A549 (cell line): ENCODE measurements at regions not wholly inside any gene's neighbourhood (a gene's known extent, or its start where the extent isn't known, plus 50 kb on each side); places are given as distances from the start of the nearest gene placed in this dataset.

Experiments used
- BHLHE40 ChIP-seq: IDR thresholded peaks from 2 replicates; pipeline ENCODE4 v1.6.1; 2012; ENCODE audit warnings: low read depth, low read length, inconsistent platforms
- EHMT2 ChIP-seq: fragments of 200-600 bp; sonication (generic); IDR thresholded peaks from 2 replicates; pipeline ENCODE4 v1.6.1; 2016; ENCODE audit warnings: antibody characterized with exemption, low read depth, mild to moderate bottlenecking, moderate library complexity
- MAFK ChIP-seq: fragments of 450-650 bp; IDR thresholded peaks from 2 replicates; pipeline ENCODE4 v1.6.1; 2014; ENCODE audit not compliant: partially characterized antibody
- POLR2A ChIP-seq: IDR thresholded peaks from 2 replicates; pipeline ENCODE4 v1.6.1; 2012; ENCODE audit warnings: mild to moderate bottlenecking, low read length
- TF ChIP-seq, protein P1 (sequence below): fragments of 200-600 bp; sonication (generic); IDR thresholded peaks from 2 replicates; pipeline ENCODE4 v1.6.1; 2016; ENCODE audit warnings: antibody characterized with exemption, mild to moderate bottlenecking, moderate library complexity
- TF ChIP-seq, protein P2 (sequence below): IDR thresholded peaks from 2 replicates; pipeline ENCODE4 v1.6.1; 2012
- TF ChIP-seq, protein P3 (sequence below): fragments of >200 bp; sonication (Bioruptor Twin); formaldehyde crosslinking; IDR thresholded peaks from 3 replicates; pipeline ENCODE4 v1.5.1; 2016

DNA sequence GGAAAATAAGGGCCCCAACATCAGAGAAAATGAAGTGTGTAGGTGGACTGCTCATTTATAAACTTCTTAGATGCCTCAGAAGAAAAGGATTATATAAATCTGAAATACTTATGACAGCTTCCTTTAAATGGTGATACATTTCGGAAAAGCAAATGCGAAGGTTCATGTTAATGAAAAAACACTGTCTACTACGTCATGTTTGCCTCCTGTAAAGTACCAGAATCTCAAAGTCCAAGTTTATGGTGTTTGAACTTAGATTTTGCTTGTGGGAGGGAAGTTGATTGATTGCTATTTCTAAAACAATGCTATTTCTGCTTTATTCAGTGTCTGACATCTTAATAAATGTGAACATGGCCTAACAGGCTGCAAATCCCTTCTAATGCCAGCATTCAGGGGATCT is 514.6 kb downstream of the ZNF608 start:
- TF ChIP-seq BHLHE40 (no peak), MAFK (no peak), POLR2A (no peak), EHMT2 (no peak)
- TF ChIP-seq, protein P1, sequence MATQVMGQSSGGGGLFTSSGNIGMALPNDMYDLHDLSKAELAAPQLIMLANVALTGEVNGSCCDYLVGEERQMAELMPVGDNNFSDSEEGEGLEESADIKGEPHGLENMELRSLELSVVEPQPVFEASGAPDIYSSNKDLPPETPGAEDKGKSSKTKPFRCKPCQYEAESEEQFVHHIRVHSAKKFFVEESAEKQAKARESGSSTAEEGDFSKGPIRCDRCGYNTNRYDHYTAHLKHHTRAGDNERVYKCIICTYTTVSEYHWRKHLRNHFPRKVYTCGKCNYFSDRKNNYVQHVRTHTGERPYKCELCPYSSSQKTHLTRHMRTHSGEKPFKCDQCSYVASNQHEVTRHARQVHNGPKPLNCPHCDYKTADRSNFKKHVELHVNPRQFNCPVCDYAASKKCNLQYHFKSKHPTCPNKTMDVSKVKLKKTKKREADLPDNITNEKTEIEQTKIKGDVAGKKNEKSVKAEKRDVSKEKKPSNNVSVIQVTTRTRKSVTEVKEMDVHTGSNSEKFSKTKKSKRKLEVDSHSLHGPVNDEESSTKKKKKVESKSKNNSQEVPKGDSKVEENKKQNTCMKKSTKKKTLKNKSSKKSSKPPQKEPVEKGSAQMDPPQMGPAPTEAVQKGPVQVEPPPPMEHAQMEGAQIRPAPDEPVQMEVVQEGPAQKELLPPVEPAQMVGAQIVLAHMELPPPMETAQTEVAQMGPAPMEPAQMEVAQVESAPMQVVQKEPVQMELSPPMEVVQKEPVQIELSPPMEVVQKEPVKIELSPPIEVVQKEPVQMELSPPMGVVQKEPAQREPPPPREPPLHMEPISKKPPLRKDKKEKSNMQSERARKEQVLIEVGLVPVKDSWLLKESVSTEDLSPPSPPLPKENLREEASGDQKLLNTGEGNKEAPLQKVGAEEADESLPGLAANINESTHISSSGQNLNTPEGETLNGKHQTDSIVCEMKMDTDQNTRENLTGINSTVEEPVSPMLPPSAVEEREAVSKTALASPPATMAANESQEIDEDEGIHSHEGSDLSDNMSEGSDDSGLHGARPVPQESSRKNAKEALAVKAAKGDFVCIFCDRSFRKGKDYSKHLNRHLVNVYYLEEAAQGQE, result no peak
- TF ChIP-seq, protein P2, sequence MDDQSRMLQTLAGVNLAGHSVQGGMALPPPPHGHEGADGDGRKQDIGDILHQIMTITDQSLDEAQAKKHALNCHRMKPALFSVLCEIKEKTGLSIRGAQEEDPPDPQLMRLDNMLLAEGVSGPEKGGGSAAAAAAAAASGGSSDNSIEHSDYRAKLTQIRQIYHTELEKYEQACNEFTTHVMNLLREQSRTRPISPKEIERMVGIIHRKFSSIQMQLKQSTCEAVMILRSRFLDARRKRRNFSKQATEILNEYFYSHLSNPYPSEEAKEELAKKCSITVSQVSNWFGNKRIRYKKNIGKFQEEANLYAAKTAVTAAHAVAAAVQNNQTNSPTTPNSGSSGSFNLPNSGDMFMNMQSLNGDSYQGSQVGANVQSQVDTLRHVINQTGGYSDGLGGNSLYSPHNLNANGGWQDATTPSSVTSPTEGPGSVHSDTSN, result no peak
- TF ChIP-seq, protein P3, sequence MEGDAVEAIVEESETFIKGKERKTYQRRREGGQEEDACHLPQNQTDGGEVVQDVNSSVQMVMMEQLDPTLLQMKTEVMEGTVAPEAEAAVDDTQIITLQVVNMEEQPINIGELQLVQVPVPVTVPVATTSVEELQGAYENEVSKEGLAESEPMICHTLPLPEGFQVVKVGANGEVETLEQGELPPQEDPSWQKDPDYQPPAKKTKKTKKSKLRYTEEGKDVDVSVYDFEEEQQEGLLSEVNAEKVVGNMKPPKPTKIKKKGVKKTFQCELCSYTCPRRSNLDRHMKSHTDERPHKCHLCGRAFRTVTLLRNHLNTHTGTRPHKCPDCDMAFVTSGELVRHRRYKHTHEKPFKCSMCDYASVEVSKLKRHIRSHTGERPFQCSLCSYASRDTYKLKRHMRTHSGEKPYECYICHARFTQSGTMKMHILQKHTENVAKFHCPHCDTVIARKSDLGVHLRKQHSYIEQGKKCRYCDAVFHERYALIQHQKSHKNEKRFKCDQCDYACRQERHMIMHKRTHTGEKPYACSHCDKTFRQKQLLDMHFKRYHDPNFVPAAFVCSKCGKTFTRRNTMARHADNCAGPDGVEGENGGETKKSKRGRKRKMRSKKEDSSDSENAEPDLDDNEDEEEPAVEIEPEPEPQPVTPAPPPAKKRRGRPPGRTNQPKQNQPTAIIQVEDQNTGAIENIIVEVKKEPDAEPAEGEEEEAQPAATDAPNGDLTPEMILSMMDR, result no peak
